ENCODE measurements at regions not wholly inside any gene's neighbourhood (a gene's known extent, or its start where the extent isn't known, plus 50 kb on each side); places are given as distances from the start of the nearest gene placed in this dataset.

DNA sequence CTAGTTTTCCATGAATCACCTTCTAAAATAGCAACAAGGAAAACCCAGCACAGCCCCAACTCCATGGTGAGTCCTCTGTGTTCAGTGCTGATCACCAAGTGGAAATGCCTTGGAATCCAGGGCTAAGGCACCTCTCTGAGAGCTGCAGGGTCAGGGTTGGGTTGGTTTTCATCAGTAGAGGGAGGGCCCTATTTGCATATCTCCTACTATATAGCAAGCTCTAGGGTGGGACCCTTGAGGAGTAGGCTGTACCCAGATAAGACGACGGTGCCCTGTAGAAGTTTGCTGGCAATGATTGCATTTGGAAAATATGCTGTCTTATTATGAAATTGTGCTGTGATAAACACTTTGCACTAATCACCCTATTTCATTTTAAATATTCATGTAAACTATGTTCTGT lies 1011.8 kb downstream of the TMEM121 start:
- H3K36me3 Mint-ChIP-seq (ENCODE audit: low read depth), result peaks cover 40% of the 10 kb centered on the region
- Histone ChIP-seq H3K36me3 (ENCODE audit: insufficient read depth) (no peaks in the 10 kb centered on the region), H3K4me2 (no peak overlapping the region), H3K4me3 (no peak overlapping the region), H3K27me3 (ENCODE audit: insufficient read depth) (no peaks in the 10 kb centered on the region), H3K4me1 (ENCODE audit: insufficient read depth) (no peaks in the 10 kb centered on the region), H3K27ac (ENCODE audit: low read depth) (no peak overlapping the region), H2AFZ (no peak overlapping the region), H3K9me2 (ENCODE audit: insufficient read depth) (no peaks in the 10 kb centered on the region), H3F3A (replicated peaks; ENCODE audit: low read depth) (no peaks in the 10 kb centered on the region), H4K20me1 (replicated peaks; ENCODE audit: insufficient read depth) (no peaks in the 10 kb centered on the region), H3K79me2 (replicated peaks; ENCODE audit: insufficient read depth) (no peaks in the 10 kb centered on the region)
- DNase-seq (ENCODE audit: low spot score) (no peak), ATAC-seq (no peak)
- no peaks in the 10 kb centered on the region for H3K4me1 Mint-ChIP-seq
- H3K9me3 Mint-ChIP-seq, result peaks cover 98% of the 10 kb centered on the region
- H3K4me3 Mint-ChIP-seq, result no peak overlapping the region
- H3K27ac Mint-ChIP-seq, result no peak overlapping the region
- H3K27me3 Mint-ChIP-seq (ENCODE audit: insufficient read depth, low read depth, poor library complexity), result no peaks in the 10 kb centered on the region
- TF ChIP-seq, protein P1, sequence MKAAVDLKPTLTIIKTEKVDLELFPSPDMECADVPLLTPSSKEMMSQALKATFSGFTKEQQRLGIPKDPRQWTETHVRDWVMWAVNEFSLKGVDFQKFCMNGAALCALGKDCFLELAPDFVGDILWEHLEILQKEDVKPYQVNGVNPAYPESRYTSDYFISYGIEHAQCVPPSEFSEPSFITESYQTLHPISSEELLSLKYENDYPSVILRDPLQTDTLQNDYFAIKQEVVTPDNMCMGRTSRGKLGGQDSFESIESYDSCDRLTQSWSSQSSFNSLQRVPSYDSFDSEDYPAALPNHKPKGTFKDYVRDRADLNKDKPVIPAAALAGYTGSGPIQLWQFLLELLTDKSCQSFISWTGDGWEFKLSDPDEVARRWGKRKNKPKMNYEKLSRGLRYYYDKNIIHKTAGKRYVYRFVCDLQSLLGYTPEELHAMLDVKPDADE (IDR thresholded peaks at IDR 0.05), result no peak
- TF ChIP-seq, protein P2, sequence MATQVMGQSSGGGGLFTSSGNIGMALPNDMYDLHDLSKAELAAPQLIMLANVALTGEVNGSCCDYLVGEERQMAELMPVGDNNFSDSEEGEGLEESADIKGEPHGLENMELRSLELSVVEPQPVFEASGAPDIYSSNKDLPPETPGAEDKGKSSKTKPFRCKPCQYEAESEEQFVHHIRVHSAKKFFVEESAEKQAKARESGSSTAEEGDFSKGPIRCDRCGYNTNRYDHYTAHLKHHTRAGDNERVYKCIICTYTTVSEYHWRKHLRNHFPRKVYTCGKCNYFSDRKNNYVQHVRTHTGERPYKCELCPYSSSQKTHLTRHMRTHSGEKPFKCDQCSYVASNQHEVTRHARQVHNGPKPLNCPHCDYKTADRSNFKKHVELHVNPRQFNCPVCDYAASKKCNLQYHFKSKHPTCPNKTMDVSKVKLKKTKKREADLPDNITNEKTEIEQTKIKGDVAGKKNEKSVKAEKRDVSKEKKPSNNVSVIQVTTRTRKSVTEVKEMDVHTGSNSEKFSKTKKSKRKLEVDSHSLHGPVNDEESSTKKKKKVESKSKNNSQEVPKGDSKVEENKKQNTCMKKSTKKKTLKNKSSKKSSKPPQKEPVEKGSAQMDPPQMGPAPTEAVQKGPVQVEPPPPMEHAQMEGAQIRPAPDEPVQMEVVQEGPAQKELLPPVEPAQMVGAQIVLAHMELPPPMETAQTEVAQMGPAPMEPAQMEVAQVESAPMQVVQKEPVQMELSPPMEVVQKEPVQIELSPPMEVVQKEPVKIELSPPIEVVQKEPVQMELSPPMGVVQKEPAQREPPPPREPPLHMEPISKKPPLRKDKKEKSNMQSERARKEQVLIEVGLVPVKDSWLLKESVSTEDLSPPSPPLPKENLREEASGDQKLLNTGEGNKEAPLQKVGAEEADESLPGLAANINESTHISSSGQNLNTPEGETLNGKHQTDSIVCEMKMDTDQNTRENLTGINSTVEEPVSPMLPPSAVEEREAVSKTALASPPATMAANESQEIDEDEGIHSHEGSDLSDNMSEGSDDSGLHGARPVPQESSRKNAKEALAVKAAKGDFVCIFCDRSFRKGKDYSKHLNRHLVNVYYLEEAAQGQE (IDR thresholded peaks at IDR 0.05; ENCODE audit: unreplicated experiment), result no peak
- TF ChIP-seq EZH2 (IDR thresholded peaks at IDR 0.05; ENCODE audit: low read depth, unreplicated experiment) (no peak), JUNB (IDR thresholded peaks at IDR 0.05; ENCODE audit: unreplicated experiment) (no peak), ZNF114 (CRISPR knock-in tag; IDR thresholded peaks at IDR 0.05) (no peak), POLR2AphosphoS5 (IDR thresholded peaks at IDR 0.05; ENCODE audit: low read depth) (no peak), CREB1 (CRISPR knock-in tag; IDR thresholded peaks at IDR 0.05; ENCODE audit: low read depth) (no peak), NANOG (IDR thresholded peaks at IDR 0.05; ENCODE audit: borderline replicate concordance) (no peak), STAT1 (IDR thresholded peaks at IDR 0.05; ENCODE audit: unreplicated experiment) (no peak), ZNF331 (CRISPR knock-in tag; IDR thresholded peaks at IDR 0.05; ENCODE audit: low read depth) (no peak), EZH2phosphoT487 (IDR thresholded peaks at IDR 0.05; ENCODE audit: unreplicated experiment) (no peak)
- TF ChIP-seq, protein P3, sequence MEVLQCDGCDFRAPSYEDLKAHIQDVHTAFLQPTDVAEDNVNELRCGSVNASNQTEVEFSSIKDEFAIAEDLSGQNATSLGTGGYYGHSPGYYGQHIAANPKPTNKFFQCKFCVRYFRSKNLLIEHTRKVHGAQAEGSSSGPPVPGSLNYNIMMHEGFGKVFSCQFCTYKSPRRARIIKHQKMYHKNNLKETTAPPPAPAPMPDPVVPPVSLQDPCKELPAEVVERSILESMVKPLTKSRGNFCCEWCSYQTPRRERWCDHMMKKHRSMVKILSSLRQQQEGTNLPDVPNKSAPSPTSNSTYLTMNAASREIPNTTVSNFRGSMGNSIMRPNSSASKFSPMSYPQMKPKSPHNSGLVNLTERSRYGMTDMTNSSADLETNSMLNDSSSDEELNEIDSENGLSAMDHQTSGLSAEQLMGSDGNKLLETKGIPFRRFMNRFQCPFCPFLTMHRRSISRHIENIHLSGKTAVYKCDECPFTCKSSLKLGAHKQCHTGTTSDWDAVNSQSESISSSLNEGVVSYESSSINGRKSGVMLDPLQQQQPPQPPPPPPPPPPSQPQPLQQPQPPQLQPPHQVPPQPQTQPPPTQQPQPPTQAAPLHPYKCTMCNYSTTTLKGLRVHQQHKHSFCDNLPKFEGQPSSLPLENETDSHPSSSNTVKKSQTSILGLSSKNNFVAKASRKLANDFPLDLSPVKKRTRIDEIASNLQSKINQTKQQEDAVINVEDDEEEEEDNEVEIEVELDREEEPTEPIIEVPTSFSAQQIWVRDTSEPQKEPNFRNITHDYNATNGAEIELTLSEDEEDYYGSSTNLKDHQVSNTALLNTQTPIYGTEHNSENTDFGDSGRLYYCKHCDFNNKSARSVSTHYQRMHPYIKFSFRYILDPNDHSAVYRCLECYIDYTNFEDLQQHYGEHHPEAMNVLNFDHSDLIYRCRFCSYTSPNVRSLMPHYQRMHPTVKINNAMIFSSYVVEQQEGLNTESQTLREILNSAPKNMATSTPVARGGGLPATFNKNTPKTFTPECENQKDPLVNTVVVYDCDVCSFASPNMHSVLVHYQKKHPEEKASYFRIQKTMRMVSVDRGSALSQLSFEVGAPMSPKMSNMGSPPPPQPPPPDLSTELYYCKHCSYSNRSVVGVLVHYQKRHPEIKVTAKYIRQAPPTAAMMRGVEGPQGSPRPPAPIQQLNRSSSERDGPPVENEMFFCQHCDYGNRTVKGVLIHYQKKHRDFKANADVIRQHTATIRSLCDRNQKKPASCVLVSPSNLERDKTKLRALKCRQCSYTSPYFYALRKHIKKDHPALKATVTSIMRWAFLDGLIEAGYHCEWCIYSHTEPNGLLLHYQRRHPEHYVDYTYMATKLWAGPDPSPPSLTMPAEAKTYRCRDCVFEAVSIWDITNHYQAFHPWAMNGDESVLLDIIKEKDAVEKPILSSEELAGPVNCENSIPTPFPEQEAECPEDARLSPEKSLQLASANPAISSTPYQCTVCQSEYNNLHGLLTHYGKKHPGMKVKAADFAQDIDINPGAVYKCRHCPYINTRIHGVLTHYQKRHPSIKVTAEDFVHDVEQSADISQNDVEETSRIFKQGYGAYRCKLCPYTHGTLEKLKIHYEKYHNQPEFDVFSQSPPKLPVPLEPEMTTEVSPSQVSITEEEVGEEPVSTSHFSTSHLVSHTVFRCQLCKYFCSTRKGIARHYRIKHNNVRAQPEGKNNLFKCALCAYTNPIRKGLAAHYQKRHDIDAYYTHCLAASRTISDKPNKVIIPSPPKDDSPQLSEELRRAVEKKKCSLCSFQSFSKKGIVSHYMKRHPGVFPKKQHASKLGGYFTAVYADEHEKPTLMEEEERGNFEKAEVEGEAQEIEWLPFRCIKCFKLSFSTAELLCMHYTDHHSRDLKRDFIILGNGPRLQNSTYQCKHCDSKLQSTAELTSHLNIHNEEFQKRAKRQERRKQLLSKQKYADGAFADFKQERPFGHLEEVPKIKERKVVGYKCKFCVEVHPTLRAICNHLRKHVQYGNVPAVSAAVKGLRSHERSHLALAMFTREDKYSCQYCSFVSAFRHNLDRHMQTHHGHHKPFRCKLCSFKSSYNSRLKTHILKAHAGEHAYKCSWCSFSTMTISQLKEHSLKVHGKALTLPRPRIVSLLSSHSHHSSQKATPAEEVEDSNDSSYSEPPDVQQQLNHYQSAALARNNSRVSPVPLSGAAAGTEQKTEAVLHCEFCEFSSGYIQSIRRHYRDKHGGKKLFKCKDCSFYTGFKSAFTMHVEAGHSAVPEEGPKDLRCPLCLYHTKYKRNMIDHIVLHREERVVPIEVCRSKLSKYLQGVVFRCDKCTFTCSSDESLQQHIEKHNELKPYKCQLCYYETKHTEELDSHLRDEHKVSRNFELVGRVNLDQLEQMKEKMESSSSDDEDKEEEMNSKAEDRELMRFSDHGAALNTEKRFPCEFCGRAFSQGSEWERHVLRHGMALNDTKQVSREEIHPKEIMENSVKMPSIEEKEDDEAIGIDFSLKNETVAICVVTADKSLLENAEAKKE (CRISPR knock-in tag; IDR thresholded peaks at IDR 0.05), result no peak
- TF ChIP-seq, protein P4, sequence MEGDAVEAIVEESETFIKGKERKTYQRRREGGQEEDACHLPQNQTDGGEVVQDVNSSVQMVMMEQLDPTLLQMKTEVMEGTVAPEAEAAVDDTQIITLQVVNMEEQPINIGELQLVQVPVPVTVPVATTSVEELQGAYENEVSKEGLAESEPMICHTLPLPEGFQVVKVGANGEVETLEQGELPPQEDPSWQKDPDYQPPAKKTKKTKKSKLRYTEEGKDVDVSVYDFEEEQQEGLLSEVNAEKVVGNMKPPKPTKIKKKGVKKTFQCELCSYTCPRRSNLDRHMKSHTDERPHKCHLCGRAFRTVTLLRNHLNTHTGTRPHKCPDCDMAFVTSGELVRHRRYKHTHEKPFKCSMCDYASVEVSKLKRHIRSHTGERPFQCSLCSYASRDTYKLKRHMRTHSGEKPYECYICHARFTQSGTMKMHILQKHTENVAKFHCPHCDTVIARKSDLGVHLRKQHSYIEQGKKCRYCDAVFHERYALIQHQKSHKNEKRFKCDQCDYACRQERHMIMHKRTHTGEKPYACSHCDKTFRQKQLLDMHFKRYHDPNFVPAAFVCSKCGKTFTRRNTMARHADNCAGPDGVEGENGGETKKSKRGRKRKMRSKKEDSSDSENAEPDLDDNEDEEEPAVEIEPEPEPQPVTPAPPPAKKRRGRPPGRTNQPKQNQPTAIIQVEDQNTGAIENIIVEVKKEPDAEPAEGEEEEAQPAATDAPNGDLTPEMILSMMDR (conservative IDR thresholded peaks at IDR 0.05; ENCODE audit: low read depth in 2 of 2), result no peak
